Testis (tissue), 2 donors: ENCODE measurements at regions not wholly inside any gene's neighbourhood (a gene's known extent, or its start where the extent isn't known, plus 50 kb on each side); places are given as distances from the start of the nearest gene placed in this dataset.

ENCODE experiments used
- CTCF ChIP-seq, 3 experiments: fragments of 450-650 bp in 2 of 3; fragments of 200-600 bp in 1 of 3; sonication (generic) in 1 of 3; IDR thresholded peaks; one replicate each; pipeline ENCODE4 v1.5.1; 2016 to 2019; ENCODE audit warnings: antibody characterized with exemption in 3 of 3, mild to moderate bottlenecking in 2 of 3, moderate library complexity in 1 of 3
- POLR2A ChIP-seq: fragments of 450-650 bp; IDR thresholded peaks from one replicate; pipeline ENCODE4 v1.6.1; 2017; ENCODE audit warnings: antibody characterized with exemption, mild to moderate bottlenecking, moderate library complexity

- TF ChIP-seq CTCF (IDR thresholded peaks at IDR 0.05) (no peak), POLR2A (no peak)
Observed at GRCh38 chr1:25021591-25022215, 91.6 kb upstream of the RUNX3 start.
